K562 (cell line): ENCODE measurements at regions not wholly inside any gene's neighbourhood (a gene's known extent, or its start where the extent isn't known, plus 50 kb on each side); places are given as distances from the start of the nearest gene placed in this dataset.

ENCODE experiments used
- ATAC-seq: fragments of 200-7000 bp; cut with Tn5 transposase; 3 replicates; pipeline ENCODE4 v1.9.1; 2020; ENCODE audit warnings: moderate library complexity
- BruUV-seq: library from RNA; stranded (reverse); fragments of 400-500 nt; replicated peaks from 2 replicates; lab custom pipeline; 2021; lab: Mats Ljungman, UMichigan
- CTCF ChIA-PET: fragments of 300-600 bp; formaldehyde crosslinking; extraction: SDS; loops from one replicate; lab custom pipeline; 2021; ENCODE audit warnings: low intra/inter-chr PET ratio; lab: Yijun Ruan, JAX
- POLR2A ChIA-PET: fragments of 300-600, 350-650 bp; sonication (Branson Sonifier 250); formaldehyde crosslinking; extraction: SDS; loops from one replicate; lab custom pipeline; 2021; ENCODE audit warnings: antibody characterized with exemption, inconsistent platforms; lab: Yijun Ruan, JAX
- DNase-seq, 4 experiments: peaks; one replicate each; pipeline versions ENCODE4 v3.0.0 to v3.0.0-alpha.2; 2011 to 2018; ENCODE audit warnings: low spot score in 3 of 4, mixed read lengths in 3 of 4; ENCODE audit errors: extremely low read depth in 1 of 4
- FAIRE-seq: peaks from 2 replicates; lab custom pipeline; 2011; peaks lifted over from hg19 to GRCh38; lab: Jason Lieb, UNC
- H2AFZ ChIP-seq: 2 replicates; pipeline ENCODE4 v1.6.0; 2011; ENCODE audit warnings: low read depth, low read length, control low read depth, inconsistent platforms
- H3K27ac ChIP-seq: fragments of 200-600 bp; 3 replicates; pipeline ENCODE4 v1.8.0; 2011; ENCODE audit warnings: low read depth, mild to moderate bottlenecking, control low read depth, inconsistent platforms, low read length, moderate library complexity, mixed read lengths; ENCODE audit errors: extremely low read depth
- H3K27me3 ChIP-seq, 2 experiments: fragments of 300-600 bp in 1 of 2; 2 replicates in 1 of 2; 3 replicates in 1 of 2; pipeline versions ENCODE4 v1.6.0 to v1.8.0; 2011; ENCODE audit warnings: inconsistent platforms in 2 of 2, low read length in 2 of 2, mild to moderate bottlenecking in 1 of 2, mixed read lengths in 1 of 2, moderate library complexity in 1 of 2; ENCODE audit not compliant: control insufficient read depth in 2 of 2, insufficient read depth in 2 of 2
- H3K36me3 ChIP-seq: fragments of 300-600 bp; 3 replicates; pipeline ENCODE4 v1.8.0; 2011; ENCODE audit warnings: mild to moderate bottlenecking, low read length, inconsistent platforms; ENCODE audit not compliant: control insufficient read depth, insufficient read depth
- H3K4me1 ChIP-seq, 2 experiments: fragments of 200-600 bp in 1 of 2; replicated peaks in 1 of 2; 2 replicates in 1 of 2; 3 replicates in 1 of 2; pipeline versions ENCODE4 v1.5.1 to v1.8.0; 2011; ENCODE audit warnings: inconsistent platforms in 2 of 2, low read length in 2 of 2, mild to moderate bottlenecking in 1 of 2, mixed read lengths in 1 of 2, moderate library complexity in 1 of 2; ENCODE audit not compliant: control insufficient read depth in 2 of 2, insufficient read depth in 2 of 2
- H3K4me2 ChIP-seq: 2 replicates; pipeline ENCODE4 v1.6.1; 2011; ENCODE audit warnings: low read length, control low read depth, inconsistent platforms, mixed read lengths; ENCODE audit not compliant: insufficient read depth
- H3K4me3 ChIP-seq: fragments of 200-600 bp; sonication (generic), shearing (Covaris generic); 2 replicates; pipeline ENCODE4 v1.5.1; 2016; ENCODE audit warnings: control low read depth, inconsistent platforms
- H3K79me2 ChIP-seq: fragments of 200-600 bp; 3 replicates; pipeline ENCODE4 v1.8.0; 2011; ENCODE audit warnings: low read length, inconsistent platforms; ENCODE audit not compliant: control insufficient read depth, insufficient read depth
- H3K9ac ChIP-seq, 2 experiments: 2 replicates each; pipeline versions ENCODE4 v1.6.0 to v1.6.1; 2011; ENCODE audit warnings: low read depth in 2 of 2, low read length in 2 of 2, control low read depth in 1 of 2, inconsistent platforms in 1 of 2, mild to moderate bottlenecking in 1 of 2, mixed read lengths in 1 of 2; ENCODE audit not compliant: insufficient read depth in 1 of 2
- H3K9me1 ChIP-seq: one replicate; pipeline ENCODE4 v1.6.0; 2011; ENCODE audit warnings: inconsistent platforms, mild to moderate bottlenecking, low read length, moderate library complexity; ENCODE audit not compliant: control insufficient read depth, insufficient read depth
- H3K9me3 ChIP-seq: replicated peaks from 2 replicates; pipeline ENCODE4 v1.5.1; 2011; ENCODE audit warnings: low read depth, low read length, inconsistent platforms; ENCODE audit not compliant: control insufficient read depth, insufficient read depth
- H4K20me1 ChIP-seq: replicated peaks from 2 replicates; pipeline ENCODE4 v1.6.1; 2011; ENCODE audit warnings: low read length, inconsistent platforms, mixed read lengths; ENCODE audit not compliant: control insufficient read depth, insufficient read depth
- BCOR ChIP-seq: fragments of 450-650 bp; IDR thresholded peaks from 2 replicates; pipeline ENCODE4 v1.6.1; 2016
- ELF4 ChIP-seq: fragments of 450-650 bp; formaldehyde crosslinking; IDR thresholded peaks from 2 replicates; pipeline ENCODE4 v1.4.0; 2022; ENCODE audit warnings: missing genetic modification characterization
- EP300 ChIP-seq: IDR thresholded peaks from 2 replicates; pipeline ENCODE4 v1.6.1; 2012; ENCODE audit warnings: low read length, improper control_type of control experiment
- EZH2 ChIP-seq: IDR thresholded peaks from 2 replicates; pipeline ENCODE4 v1.6.1; 2012; ENCODE audit warnings: low read depth, mild to moderate bottlenecking, inconsistent platforms, low read length, borderline replicate concordance
- JUNB ChIP-seq: fragments of 450-650 bp; formaldehyde crosslinking; conservative IDR thresholded peaks from 2 replicates; pipeline ENCODE4 v1.4.0; 2020; ENCODE audit warnings: mild to moderate bottlenecking
- KAT8 ChIP-seq: fragments of 450-650 bp; IDR thresholded peaks from 2 replicates; pipeline ENCODE4 v1.6.1; 2016; ENCODE audit warnings: low read depth, mild to moderate bottlenecking
- MAFK ChIP-seq: IDR thresholded peaks from 2 replicates; pipeline ENCODE4 v1.6.1; 2011; ENCODE audit warnings: low read length, improper control_type of control experiment
- MCM7 ChIP-seq, 2 experiments: fragments of 450-650 bp; IDR thresholded peaks; 2 replicates each; pipeline ENCODE4 v1.6.1; 2016 to 2018
- NFYB ChIP-seq: IDR thresholded peaks from 2 replicates; pipeline ENCODE4 v1.6.1; 2011; ENCODE audit warnings: mild to moderate bottlenecking, moderate library complexity; ENCODE audit not compliant: insufficient read length; ENCODE audit errors: extremely low read depth
- PURB ChIP-seq: sonication (generic); formaldehyde crosslinking; IDR thresholded peaks from 2 replicates; pipeline ENCODE4 v1.9.0; 2021; ENCODE audit warnings: low read depth, mild to moderate bottlenecking, missing genetic modification reagents
- RBM34 ChIP-seq: fragments of 200-400 bp; formaldehyde crosslinking; IDR thresholded peaks from 2 replicates; pipeline ENCODE4 v1.6.1; 2018; ENCODE audit warnings: low read length, borderline replicate concordance; ENCODE audit not compliant: insufficient read depth
- THRAP3 ChIP-seq: fragments of 450-650 bp; IDR thresholded peaks from 2 replicates; pipeline ENCODE4 v1.6.1; 2016; ENCODE audit warnings: mild to moderate bottlenecking, inconsistent platforms, borderline replicate concordance
- ZNF121 ChIP-seq: sonication (generic); formaldehyde crosslinking; conservative IDR thresholded peaks from 2 replicates; pipeline ENCODE4 v1.8.0; 2022; ENCODE audit warnings: missing genetic modification reagents
- ZNF197 ChIP-seq: fragments of 200-800 bp; sonication (Bioruptor generic); IDR thresholded peaks from 2 replicates; pipeline ENCODE4 v1.6.1; 2016; ENCODE audit warnings: low read depth, missing genetic modification characterization, missing compliant biosample characterization
- WGBS: fragments of 100-300 bp; shearing (Covaris generic); methylation state at CpG from one replicate; pipeline ENCODE4 v1.1.6; 2016; ENCODE audit warnings: low coverage, mixed read lengths; ENCODE audit not compliant: insufficient coverage; ENCODE audit errors: missing lambda C conversion rate; 5-methylcytosine and 5-hydroxymethylcytosine counted together
- in situ Hi-C: fragments of 300-500 bp; cut with MboI; formaldehyde crosslinking; loops from 4 replicates; pipeline ENCODE4 v1.15.0; 2018; ENCODE audit warnings: inconsistent platforms, mixed read lengths
- intact Hi-C: fragments of 100-400 bp; cut with micrococcal nuclease; formaldehyde crosslinking; loops from 2 replicates; pipeline ENCODE4 v1.14.2; 2022
- TF ChIP-seq, protein P1 (sequence below), 2 experiments: fragments of 150-350 bp in 1 of 2; IDR thresholded peaks; 2 replicates each; pipeline ENCODE4 v1.6.1; 2012 to 2016; ENCODE audit warnings: low read depth in 2 of 2, low read length in 2 of 2, mild to moderate bottlenecking in 1 of 2, moderate library complexity in 1 of 2
- TF ChIP-seq, protein P2 (sequence below): fragments of 250-450 bp; sonication (Bioruptor Pico); IDR thresholded peaks from 2 replicates; pipeline ENCODE4 v1.5.0; 2020; ENCODE audit warnings: mild to moderate bottlenecking

DNA sequence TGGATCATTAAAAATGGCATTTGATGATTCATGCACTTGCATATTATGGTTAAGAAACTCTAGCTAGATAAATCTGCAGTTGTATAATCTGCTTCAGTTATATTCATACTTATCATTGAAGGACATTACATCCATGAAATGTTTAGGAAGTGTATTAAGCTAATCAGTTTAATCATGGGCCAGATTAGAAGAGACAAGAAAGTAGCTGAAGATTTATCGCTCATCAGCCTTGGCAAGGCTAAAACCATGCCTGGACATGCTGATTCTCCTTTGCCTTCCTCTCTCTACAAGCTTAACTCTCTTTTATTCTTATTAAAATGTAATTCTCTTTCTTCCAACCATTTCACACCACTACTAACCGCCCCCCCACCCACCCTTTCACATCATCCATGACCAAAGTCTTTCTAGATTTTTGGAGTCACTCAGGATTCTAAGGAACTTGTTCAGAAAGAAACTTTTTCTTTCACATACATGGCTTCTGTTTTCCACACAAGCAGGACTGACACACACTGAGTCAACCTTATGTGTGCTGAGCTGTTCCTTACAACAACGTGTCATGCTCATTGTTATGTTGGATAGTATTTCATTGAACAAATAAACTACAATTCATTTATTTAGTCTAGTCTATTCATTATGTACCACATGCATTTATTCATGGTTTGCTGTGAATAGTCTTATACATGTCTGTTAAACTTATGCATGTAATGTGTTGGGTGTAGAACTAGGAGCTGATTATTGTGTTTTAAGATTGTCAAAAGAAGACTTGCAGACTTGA is 227.3 kb upstream of the SP8 start:
- Histone ChIP-seq H3K4me2 (no peak overlapping the region), H4K20me1 (no peaks in the 10 kb centered on the region), H3K4me3 (no peak overlapping the region), H3K79me2 (no peaks in the 10 kb centered on the region), H3K27me3 (no peaks in the 10 kb centered on the region), H3K27ac (no peak overlapping the region), H3K9ac (no peak overlapping the region), H3K36me3 (no peaks in the 10 kb centered on the region), H3K9me1 (no peaks in the 10 kb centered on the region), H3K4me1 (no peaks in the 10 kb centered on the region), H3K9me3 (no peaks in the 10 kb centered on the region), H2AFZ (no peak overlapping the region)
- FAIRE-seq (no peak), ATAC-seq (no peak), DNase-seq (no peak)
- in situ Hi-C loops = no loop called here
- WGBS = 0% methylated on average over 3 of the region's 3 CpGs
- CTCF ChIA-PET = interaction anchor here (0.6 kb wide), 1 partner anchor 29 kb away, joined by 3 read pairs; no protein-coding TSS in a partner anchor
- POLR2A ChIA-PET = no interaction called here
- BruUV-seq = no TSS peak
- intact Hi-C loops = no loop called here
- TF ChIP-seq RBM34 (no peak), KAT8 (no peak), NFYB (no peak), ZNF197 (CRISPR knock-in tag) (no peak), EZH2 (no peak), BCOR (no peak), MAFK (no peak), ZNF121 (CRISPR knock-in tag) (no peak), ELF4 (CRISPR knock-in tag) (no peak), JUNB (CRISPR knock-in tag) (no peak), MCM7 (IDR thresholded peaks at IDR 0.05) (no peak), THRAP3 (no peak), EP300 (no peak), PURB (no peak)
- TF ChIP-seq, protein P1, sequence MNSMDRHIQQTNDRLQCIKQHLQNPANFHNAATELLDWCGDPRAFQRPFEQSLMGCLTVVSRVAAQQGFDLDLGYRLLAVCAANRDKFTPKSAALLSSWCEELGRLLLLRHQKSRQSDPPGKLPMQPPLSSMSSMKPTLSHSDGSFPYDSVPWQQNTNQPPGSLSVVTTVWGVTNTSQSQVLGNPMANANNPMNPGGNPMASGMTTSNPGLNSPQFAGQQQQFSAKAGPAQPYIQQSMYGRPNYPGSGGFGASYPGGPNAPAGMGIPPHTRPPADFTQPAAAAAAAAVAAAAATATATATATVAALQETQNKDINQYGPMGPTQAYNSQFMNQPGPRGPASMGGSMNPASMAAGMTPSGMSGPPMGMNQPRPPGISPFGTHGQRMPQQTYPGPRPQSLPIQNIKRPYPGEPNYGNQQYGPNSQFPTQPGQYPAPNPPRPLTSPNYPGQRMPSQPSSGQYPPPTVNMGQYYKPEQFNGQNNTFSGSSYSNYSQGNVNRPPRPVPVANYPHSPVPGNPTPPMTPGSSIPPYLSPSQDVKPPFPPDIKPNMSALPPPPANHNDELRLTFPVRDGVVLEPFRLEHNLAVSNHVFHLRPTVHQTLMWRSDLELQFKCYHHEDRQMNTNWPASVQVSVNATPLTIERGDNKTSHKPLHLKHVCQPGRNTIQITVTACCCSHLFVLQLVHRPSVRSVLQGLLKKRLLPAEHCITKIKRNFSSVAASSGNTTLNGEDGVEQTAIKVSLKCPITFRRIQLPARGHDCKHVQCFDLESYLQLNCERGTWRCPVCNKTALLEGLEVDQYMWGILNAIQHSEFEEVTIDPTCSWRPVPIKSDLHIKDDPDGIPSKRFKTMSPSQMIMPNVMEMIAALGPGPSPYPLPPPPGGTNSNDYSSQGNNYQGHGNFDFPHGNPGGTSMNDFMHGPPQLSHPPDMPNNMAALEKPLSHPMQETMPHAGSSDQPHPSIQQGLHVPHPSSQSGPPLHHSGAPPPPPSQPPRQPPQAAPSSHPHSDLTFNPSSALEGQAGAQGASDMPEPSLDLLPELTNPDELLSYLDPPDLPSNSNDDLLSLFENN (IDR thresholded peaks at IDR 0.05; ENCODE audit: low read depth in 2 of 2, low read length in 2 of 2) = no peak
- TF ChIP-seq, protein P2, sequence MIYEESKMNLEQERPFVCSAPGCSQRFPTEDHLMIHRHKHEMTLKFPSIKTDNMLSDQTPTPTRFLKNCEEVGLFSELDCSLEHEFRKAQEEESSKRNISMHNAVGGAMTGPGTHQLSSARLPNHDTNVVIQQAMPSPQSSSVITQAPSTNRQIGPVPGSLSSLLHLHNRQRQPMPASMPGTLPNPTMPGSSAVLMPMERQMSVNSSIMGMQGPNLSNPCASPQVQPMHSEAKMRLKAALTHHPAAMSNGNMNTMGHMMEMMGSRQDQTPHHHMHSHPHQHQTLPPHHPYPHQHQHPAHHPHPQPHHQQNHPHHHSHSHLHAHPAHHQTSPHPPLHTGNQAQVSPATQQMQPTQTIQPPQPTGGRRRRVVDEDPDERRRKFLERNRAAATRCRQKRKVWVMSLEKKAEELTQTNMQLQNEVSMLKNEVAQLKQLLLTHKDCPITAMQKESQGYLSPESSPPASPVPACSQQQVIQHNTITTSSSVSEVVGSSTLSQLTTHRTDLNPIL = no peak
